ENCODE measurements at regions not wholly inside any gene's neighbourhood (a gene's known extent, or its start where the extent isn't known, plus 50 kb on each side); places are given as distances from the start of the nearest gene placed in this dataset.

GRCh38 chr6:144632266-144632665 is 347.1 kb downstream of the UTRN start:
- H2BK20ac ChIP-seq (ENCODE audit: low read depth, low read length, poor library complexity, severe bottlenecking): no peak overlapping the region
- H4K8ac ChIP-seq (replicated peaks; ENCODE audit: insufficient read length, low read depth, low read length): no peak overlapping the region
- H3K4me1 ChIP-seq (ENCODE audit: insufficient read depth, low read length): no peaks in the 10 kb centered on the region; the same call in 1 of the 2 replicates
- no peak overlapping the region for H3K27ac ChIP-seq (ENCODE audit: insufficient read length, low read depth, low read length)
- no peak overlapping the region for H2BK120ac ChIP-seq (ENCODE audit: low read depth, low read length, poor library complexity, severe bottlenecking)
- no peak overlapping the region for H3K27ac Mint-ChIP-seq
- no peaks in the 10 kb centered on the region for H3K27me3 Mint-ChIP-seq (ENCODE audit: low read depth)
- H2AK5ac ChIP-seq (ENCODE audit: insufficient read length, low read length): no peak overlapping the region
- H3K23ac ChIP-seq (ENCODE audit: insufficient read length, low read depth, low read length): no peak overlapping the region
- H3T11ph ChIP-seq (ENCODE audit: low read length): no peak overlapping the region
- no peak overlapping the region for H2BK5ac ChIP-seq (ENCODE audit: insufficient read length, low read length)
- no peaks in the 10 kb centered on the region for H3K27me3 ChIP-seq (ENCODE audit: insufficient read depth, low read length)
- H3K79me1 ChIP-seq (ENCODE audit: insufficient read depth, low read depth, low read length, poor library complexity, severe bottlenecking): no peaks in the 10 kb centered on the region
- H4K91ac ChIP-seq (ENCODE audit: insufficient read length, low read depth, low read length): no peak overlapping the region
- no peak overlapping the region for H3K4me2 ChIP-seq (ENCODE audit: insufficient read depth, insufficient read length, low read length)
- H3K4ac ChIP-seq (ENCODE audit: low read depth, low read length): no peak overlapping the region
- H3K4me3 Mint-ChIP-seq: no peak overlapping the region
- H3K56ac ChIP-seq (ENCODE audit: insufficient read length, low read depth, low read length): no peak overlapping the region
- peaks cover 17 to 25% of the 10 kb centered on the region in 2 experiments for H3K4me1 Mint-ChIP-seq
- H3K36me3 Mint-ChIP-seq (ENCODE audit: insufficient read depth in 1 of 3, low read depth in 3 of 3): peaks cover 0 to 4% (median 4%) of the 10 kb centered on the region in 3 experiments; a peak in 3 of 7 replicates
- H2AFZ ChIP-seq (ENCODE audit: low read length): no peak overlapping the region
- H4K5ac ChIP-seq (ENCODE audit: insufficient read length, low read depth, low read length): no peak overlapping the region
- no peaks in the 10 kb centered on the region for H3K9me3 Mint-ChIP-seq
- no peaks in the 10 kb centered on the region for H3K23me2 ChIP-seq (ENCODE audit: insufficient read length, low read depth, low read length, poor library complexity, severe bottlenecking)
- no peak overlapping the region for H3K9ac ChIP-seq (ENCODE audit: extremely low read depth, insufficient read length, low read length)
- TF ChIP-seq CTCF (conservative IDR thresholded peaks at IDR 0.05): no peak
- no peak overlapping the region for H2BK12ac ChIP-seq (ENCODE audit: insufficient read length, low read depth, low read length)
- no peak overlapping the region for H3K18ac ChIP-seq (ENCODE audit: insufficient read length, low read depth, low read length)
- WGBS (ENCODE audit: extremely low coverage, insufficient read length, low lambda C conversion rate): no CpG with 5 or more reads among the region's 3 CpGs
- H4K20me1 ChIP-seq (ENCODE audit: control insufficient read depth, insufficient read depth, insufficient read length): no peaks in the 10 kb centered on the region
- DNase-seq: no peak
- H3K9me3 ChIP-seq (ENCODE audit: control insufficient read depth, low read depth, low read length): no peaks in the 10 kb centered on the region
- H2BK15ac ChIP-seq (ENCODE audit: low read depth, low read length): no peak overlapping the region
- no peaks in the 10 kb centered on the region for H3K79me2 ChIP-seq (ENCODE audit: insufficient read depth, low read length)
- H3K14ac ChIP-seq (ENCODE audit: insufficient read depth, low read length): no peak overlapping the region

Measured in H9 (cell line).